Fibroblast of skin of right biceps (primary cell): ENCODE measurements at regions not wholly inside any gene's neighbourhood (a gene's known extent, or its start where the extent isn't known, plus 50 kb on each side); places are given as distances from the start of the nearest gene placed in this dataset.
"Not testable (repeated sequence)": the region's sequence is repeated elsewhere in the genome, so short reads cannot be mapped to it uniquely, and the experiment has no call there.

ENCODE experiments used
- DNase-seq: peaks from one replicate; pipeline ENCODE4 v3.0.0-alpha.2; 2013

DNA sequence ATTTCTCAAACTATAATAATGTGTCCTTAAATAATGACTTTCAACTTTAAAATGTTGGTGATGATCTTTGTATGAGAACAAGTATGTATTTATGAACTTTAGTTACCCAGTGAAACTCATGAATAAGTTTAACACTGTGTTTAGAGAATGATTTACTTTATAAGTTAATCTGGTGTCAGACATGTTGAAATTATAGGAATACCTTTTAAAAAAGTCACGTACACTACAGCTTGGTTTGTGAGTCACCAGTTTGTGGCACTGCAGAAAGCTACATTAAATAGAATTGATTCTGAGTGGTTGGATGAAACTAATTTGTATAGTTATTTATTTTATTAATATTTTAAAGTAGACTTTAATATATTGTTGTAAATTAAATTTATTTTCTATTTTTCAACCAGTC is 1366.2 kb upstream of the PCDH20 start:
- DNase-seq: no peak

- DNase-seq: no peak
Observed at GRCh38 chr13:62779161-62779560, 1363.5 kb upstream of the PCDH20 start.

GRCh38 chr13:62767473-62767872 is 1351.8 kb upstream of the PCDH20 start:
- DNase-seq: no peak

DNA sequence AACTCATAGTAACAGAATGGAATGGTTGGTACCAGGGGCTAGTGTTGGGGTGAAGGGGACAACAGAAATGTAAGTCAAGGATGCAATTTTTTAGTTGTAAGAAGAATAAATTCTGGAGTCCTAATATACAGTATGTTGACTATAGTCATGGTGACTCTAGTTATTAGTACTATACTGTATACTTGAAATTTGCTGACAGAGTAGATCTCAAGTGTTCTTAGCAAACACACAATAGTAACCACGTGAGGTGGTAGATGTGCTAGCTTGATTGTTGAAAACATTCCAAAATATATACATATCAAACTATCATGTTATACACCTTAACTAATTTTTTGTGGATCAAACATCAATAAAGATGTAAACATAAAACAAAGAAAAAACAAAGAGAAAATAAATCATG is 1345.1 kb upstream of the PCDH20 start:
- no peak for DNase-seq

GRCh38 chr13:62747629-62748028 is 1332.0 kb upstream of the PCDH20 start:
- DNase-seq: peak; percentile 60

GRCh38 chr13:62747152-62747551 is 1331.5 kb upstream of the PCDH20 start:
- DNase-seq: peak; percentile 14

- DNase-seq: not testable (repeated sequence)
Observed at GRCh38 chr13:62729746-62730145, 1314.1 kb upstream of the PCDH20 start.

- no peak for DNase-seq
Observed at GRCh38 chr13:62721893-62722292, 1306.2 kb upstream of the PCDH20 start.

DNA sequence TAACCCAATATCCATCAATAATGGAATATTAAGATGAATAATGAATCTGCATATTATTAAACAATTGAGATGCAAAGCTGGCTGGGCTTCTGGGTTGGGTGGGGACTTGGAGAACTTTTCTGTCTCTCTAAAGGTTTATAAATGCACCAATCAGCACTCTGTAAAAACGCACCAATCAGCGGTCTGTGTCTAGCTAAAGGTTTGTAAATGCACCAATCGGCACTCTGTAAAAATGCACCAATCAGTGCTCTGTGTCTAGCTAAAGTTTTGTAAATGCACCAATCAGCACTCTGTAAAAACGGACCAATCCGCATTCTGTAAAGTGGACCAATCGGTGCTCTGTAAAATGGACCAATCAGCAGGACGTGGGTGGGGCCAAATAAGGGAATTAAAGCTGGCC is 1296.3 kb upstream of the PCDH20 start:
- not testable (repeated sequence) for DNase-seq

- DNase-seq: no peak
Observed at GRCh38 chr13:62710787-62711186, 1295.1 kb upstream of the PCDH20 start.

- no peak for DNase-seq
Observed at GRCh38 chr13:62706048-62706447, 1290.4 kb upstream of the PCDH20 start.

- DNase-seq: no peak
Observed at GRCh38 chr13:62704875-62705274, 1289.2 kb upstream of the PCDH20 start.

GRCh38 chr13:62702502-62702901 is 1286.9 kb upstream of the PCDH20 start:
- no peak for DNase-seq

GRCh38 chr13:62697701-62698100 is 1282.1 kb upstream of the PCDH20 start:
- no peak for DNase-seq

- no peak for DNase-seq
Observed at GRCh38 chr13:62696490-62696889, 1280.8 kb upstream of the PCDH20 start.

DNA sequence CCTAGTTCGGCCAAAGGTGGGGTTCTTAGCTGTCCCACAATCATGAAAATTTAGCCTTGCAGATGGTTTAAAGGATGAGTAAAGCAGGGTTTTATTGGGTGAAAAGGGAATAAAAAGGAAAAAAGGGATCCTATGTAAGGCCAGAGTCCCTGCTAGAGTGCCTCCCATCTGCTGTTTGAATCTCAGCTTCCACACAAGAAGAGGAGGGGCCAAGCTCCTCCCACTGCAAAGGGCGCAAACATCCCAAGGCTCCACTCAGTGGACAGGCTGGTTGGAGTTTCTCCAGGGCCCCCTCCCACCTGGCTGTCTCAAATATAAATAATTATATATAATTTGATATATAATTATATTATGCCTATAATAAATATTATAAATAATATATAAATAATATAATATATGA is 1272.1 kb upstream of the PCDH20 start:
- DNase-seq: no peak

GRCh38 chr13:62684359-62684758 is 1268.7 kb upstream of the PCDH20 start:
- no peak for DNase-seq

DNA sequence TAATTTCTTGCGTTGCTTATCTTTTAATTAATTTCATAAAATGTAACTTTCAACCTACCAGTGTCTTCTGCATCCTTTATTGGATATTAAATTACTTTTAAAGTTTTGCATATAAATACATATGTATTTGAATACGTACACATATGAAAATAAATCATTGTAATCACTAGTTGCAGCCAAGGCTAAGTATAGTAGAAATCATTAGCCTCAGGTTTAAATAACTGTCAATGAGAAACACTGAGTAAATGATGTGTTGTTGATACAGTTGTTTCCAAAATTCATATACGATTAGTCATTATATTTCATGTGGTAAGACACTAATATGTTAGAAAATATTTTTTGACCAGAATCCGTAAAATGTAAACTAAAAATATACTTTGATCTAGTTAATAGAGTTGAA is 1267.1 kb upstream of the PCDH20 start:
- DNase-seq: no peak

DNA sequence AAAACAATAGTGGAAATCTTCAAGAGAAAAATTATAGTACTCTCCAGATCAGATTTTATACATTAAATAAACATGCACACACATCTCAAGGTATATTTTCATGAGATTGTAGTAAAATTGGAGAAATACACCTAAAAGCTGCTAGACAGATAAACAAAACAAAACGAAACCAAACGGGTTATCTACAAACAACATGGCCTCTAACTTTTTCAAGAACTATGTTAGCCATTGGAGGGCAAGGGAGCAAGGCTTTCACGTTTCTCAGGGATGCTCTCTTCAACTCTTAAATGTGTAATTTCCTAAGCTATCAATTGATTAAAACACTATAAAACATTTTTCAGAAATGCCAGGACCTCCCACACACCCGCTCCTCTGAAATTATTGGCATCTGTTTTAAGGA is 1262.4 kb upstream of the PCDH20 start:
- DNase-seq: no peak

- no peak for DNase-seq
Observed at GRCh38 chr13:62663767-62664166, 1248.1 kb upstream of the PCDH20 start.

DNA sequence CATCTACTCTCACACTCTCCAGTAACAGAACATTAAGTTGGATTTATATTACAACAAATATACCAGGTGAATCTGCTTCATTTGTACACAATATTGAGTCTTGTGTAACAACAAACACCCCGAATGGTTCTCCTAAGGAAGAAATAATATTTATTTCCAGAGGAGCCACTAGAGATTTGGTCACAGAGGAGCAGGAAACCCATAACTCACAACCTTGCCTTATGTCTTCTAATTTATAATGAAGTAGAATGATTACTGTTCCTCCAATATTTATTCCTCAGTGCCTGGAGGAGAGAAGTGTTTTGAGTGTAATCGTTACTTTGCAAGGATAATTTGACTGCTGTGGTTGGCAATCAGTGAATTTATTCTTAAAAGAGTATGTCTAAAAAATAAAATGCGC is 1243.7 kb upstream of the PCDH20 start:
- DNase-seq: no peak

GRCh38 chr13:62653371-62653770 is 1237.7 kb upstream of the PCDH20 start:
- no peak for DNase-seq

DNA sequence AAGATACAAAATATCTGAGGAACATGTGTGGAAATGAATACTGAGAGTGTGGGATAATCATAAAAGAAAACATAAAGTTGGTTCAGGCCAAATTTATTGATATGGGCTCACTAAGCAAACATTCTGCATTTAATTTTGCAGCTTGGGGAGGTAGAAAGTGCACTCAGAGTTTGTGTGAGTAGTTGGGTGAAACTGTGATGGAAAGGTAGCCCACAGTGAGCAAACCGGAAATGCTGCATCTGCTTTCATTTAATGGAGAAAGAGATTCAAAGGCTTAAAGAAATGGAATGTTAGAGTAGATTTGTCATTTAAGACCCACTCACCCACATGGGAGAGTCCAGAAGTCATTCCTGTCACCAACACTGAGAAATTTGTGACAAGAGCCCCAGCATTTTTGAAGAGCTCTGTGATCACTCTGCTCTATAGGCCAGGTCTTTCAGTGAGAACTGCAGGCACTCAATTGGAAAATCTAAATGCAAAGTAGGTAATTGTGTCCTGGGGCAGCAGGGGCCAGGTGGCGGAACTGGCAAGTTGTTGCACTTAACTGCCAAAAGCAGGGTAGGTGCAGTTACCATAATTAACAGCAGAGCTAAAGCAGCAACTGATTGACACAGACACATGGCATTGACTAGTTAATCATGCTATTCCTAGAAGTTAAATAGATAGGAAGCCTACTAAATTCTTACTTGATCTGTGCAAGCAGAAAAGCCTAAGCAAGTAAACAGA is 1228.3 kb upstream of the PCDH20 start:
- no peak for DNase-seq

DNA sequence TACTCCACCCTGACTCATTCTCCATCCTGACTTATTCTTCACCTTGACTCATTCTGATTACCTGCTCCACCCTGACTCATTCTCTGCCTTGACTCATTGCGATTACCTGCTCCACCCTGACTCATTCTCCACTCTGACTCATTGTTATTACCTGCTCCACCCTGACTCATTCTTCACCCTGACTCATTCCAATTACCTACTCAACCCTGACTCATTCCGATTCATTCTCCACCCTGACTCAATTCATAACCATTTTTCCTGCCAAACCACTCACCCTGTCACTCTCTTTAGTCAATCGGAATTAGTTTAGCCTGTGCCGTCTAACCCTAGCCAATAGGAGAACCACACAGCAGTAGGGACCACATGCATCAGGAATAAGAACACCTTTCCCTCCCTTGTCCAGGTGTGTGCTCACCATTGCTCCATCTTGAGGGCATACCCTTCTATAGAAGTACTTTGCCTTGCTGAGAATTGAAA is 1227.4 kb upstream of the PCDH20 start:
- DNase-seq: peak; percentile 55

DNA sequence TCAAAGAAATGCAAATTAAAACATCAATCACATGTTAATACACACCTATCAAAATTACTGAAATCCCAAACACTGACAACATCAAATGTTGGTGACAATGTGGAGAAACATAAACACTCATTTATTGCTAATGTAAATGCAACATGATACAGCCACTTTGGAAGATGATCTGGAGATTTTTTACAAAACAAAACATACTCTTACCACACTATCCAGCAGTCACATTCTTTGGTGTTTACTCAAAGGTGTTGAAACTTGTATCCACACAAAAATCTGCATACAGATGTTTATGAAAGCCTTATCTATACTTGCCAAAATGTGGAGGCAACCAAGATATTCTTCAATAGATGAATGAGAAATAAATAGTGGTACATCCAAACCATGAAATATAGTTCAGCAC is 1219.5 kb upstream of the PCDH20 start:
- no peak for DNase-seq
